Activated naive CD8-positive, alpha-beta T cell treated with anti-CD3 and anti-CD28 coated beads, Interleukin-2, amount 10 ng/mL, durations not matched to agents 7 days and 5 days (primary cell): ENCODE measurements at regions not wholly inside any gene's neighbourhood (a gene's known extent, or its start where the extent isn't known, plus 50 kb on each side); places are given as distances from the start of the nearest gene placed in this dataset.

Experiments used
- ATAC-seq: fragments of 150-1000 bp; cut with Tn5 transposase; one replicate; pipeline ENCODE4 v1.10.0; 2021; ENCODE audit warnings: low read depth, moderate library complexity
- POLR2A ChIA-PET: fragments of 350-600 bp; sonication (Branson Sonifier 250); formaldehyde crosslinking; loops from one replicate; lab custom pipeline; 2021; ENCODE audit warnings: antibody characterized with exemption; lab: Charles Lee
- DNase-seq: peaks from one replicate; pipeline ENCODE4 v3.0.0; 2021
- H3K27ac Mint-ChIP-seq: one replicate; pipeline ENCODE4 v1.8.0; 2022; ENCODE audit warnings: mild to moderate bottlenecking, mixed read lengths
- H3K27me3 Mint-ChIP-seq: one replicate; pipeline ENCODE4 v1.8.0; 2022; ENCODE audit warnings: mild to moderate bottlenecking, moderate library complexity, mixed read lengths
- H3K36me3 Mint-ChIP-seq: one replicate; pipeline ENCODE4 v1.8.0; 2021; ENCODE audit warnings: mild to moderate bottlenecking, mixed read lengths
- H3K4me1 Mint-ChIP-seq: one replicate; pipeline ENCODE4 v1.8.0; 2021; ENCODE audit warnings: mixed read lengths
- H3K4me3 Mint-ChIP-seq: one replicate; pipeline ENCODE4 v1.8.0; 2022; ENCODE audit warnings: mild to moderate bottlenecking, moderate library complexity, mixed read lengths
- H3K9me3 Mint-ChIP-seq: one replicate; pipeline ENCODE4 v1.8.0; 2021; ENCODE audit warnings: mixed read lengths

DNA sequence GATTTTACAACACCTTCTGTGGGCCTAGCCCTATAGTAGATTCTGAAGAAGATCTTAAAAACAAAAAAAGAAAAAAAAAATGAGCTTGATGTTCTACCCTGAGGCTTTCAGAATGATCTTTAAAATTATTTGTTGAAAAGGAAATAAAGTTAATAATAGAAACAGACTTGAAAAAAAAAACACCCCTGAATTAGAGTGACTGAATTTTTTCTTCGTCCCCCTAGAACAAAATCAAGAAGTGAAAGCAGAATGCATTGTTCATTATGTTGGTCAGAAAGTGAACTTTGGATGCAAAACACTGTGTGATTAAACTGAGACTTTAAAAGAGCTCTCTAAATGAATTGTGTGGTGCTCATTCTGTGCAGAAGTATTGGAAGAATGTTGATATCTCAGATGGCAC lies 1384.4 kb upstream of the PIK3C3 start:
- Mint-ChIP-seq H3K27me3 (no peaks in the 10 kb centered on the region), H3K36me3 (no peaks in the 10 kb centered on the region), H3K4me1 (no peaks in the 10 kb centered on the region), H3K4me3 (no peak overlapping the region), H3K9me3 (no peaks in the 10 kb centered on the region), H3K27ac (no peak overlapping the region)
- no peak for DNase-seq
- no peak for ATAC-seq
- POLR2A ChIA-PET, result no interaction called here

DNA sequence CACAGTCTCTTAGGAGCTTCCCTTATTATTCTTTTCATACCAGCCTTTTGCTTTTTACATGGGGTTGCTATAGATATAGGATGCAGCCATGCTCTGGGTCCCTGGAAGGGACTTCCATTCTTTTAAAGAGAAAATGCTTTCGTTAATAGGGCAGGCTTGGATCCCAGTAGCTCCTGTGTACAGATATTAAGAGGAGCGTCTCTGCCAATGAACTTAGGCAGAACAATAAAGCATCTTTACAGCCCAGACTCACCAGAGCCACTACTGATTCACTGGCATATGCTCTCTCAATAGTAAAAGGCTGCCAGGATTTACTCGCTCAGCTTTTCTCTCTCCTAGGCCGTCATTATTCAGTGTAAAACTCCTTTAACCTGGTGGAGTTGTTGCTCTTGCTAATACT lies 1385.4 kb upstream of the PIK3C3 start:
- Mint-ChIP-seq H3K4me1 (no peaks in the 10 kb centered on the region), H3K27ac (no peak overlapping the region), H3K36me3 (no peaks in the 10 kb centered on the region), H3K4me3 (no peak overlapping the region), H3K9me3 (no peaks in the 10 kb centered on the region), H3K27me3 (no peaks in the 10 kb centered on the region)
- ATAC-seq, result no peak
- POLR2A ChIA-PET, result no interaction called here
- no peak for DNase-seq

DNA sequence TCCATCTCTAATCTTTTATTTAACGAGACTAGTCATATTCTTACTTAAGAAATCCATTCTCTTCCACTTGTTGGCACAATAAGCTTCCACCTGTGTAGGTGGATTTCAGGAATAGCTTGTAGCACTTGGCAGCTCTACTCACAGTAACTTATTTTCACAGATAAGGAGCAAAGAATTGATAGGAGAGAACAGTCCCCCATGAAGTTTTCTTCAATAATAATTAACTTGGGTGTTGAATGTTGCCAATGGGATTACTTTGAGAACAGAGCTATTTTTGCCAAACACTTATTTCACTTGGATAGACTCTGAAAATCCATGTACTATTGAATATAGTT lies 1388.6 kb upstream of the PIK3C3 start:
- no peaks in the 10 kb centered on the region for H3K36me3 Mint-ChIP-seq
- H3K9me3 Mint-ChIP-seq, result no peaks in the 10 kb centered on the region
- no peaks in the 10 kb centered on the region for H3K4me1 Mint-ChIP-seq
- ATAC-seq (no peak), DNase-seq (no peak)
- POLR2A ChIA-PET, result no interaction called here
- H3K27me3 Mint-ChIP-seq, result no peaks in the 10 kb centered on the region
- H3K4me3 Mint-ChIP-seq, result no peak overlapping the region
- H3K27ac Mint-ChIP-seq, result no peak overlapping the region

DNA sequence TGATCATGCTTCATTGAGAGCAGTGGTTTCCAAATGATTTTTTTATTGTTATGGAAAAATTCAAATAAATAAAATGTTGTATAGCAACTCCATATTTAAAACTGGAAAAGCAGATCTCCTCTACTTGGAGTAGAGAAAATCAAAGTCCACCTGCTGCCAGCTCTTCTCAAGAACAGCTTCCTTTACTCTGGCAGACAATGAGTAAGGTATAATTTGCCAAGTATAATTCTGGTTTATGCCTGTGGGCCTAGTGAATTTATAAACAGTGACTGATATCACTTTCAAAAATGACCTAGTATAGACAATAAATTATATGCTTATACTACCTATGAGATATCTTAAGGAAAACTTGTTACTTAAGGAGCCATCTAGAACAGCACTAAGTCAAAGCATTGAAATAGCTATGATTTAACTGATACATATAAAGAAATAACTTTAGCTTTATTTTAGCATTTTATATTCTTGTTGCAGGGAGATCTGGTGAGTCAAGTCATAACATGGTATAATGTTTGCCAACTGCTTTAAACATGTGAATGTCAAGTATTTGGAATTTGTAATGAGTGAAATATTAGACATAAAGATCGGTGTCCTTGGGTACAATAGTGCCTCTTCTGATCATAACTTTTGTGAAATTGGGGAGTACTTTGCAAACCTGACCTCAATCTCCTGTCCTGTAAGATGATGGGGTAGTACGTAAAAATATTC lies 1389.1 kb upstream of the PIK3C3 start:
- H3K27ac Mint-ChIP-seq, result no peak overlapping the region
- H3K9me3 Mint-ChIP-seq, result no peaks in the 10 kb centered on the region
- POLR2A ChIA-PET, result no interaction called here
- H3K4me3 Mint-ChIP-seq, result no peak overlapping the region
- H3K4me1 Mint-ChIP-seq, result no peaks in the 10 kb centered on the region
- H3K36me3 Mint-ChIP-seq, result no peaks in the 10 kb centered on the region
- ATAC-seq, result no peak
- H3K27me3 Mint-ChIP-seq, result no peaks in the 10 kb centered on the region
- DNase-seq, result no peak

DNA sequence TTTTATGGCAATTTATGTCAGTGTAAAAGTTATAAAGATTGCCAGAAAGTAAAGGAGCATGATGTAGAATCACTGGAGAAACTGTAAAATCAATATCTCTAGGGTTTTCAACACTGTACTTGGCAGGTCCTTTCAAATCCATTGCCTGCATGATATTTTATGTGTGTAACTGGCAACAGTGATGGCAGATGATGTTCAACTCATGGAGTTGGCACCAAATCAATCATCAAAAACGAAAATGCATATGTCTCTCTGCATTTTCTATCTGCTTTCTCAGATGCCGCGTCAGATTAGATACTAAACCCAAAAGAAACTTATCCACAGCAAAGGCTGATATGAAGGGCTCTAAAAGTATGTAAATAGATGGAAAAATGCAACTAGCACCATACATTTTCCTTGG lies 1395.5 kb upstream of the PIK3C3 start:
- no peaks in the 10 kb centered on the region for H3K9me3 Mint-ChIP-seq
- no peak for DNase-seq
- no peak for ATAC-seq
- H3K27ac Mint-ChIP-seq, result no peak overlapping the region
- H3K4me1 Mint-ChIP-seq, result no peaks in the 10 kb centered on the region
- POLR2A ChIA-PET, result no interaction called here
- no peak overlapping the region for H3K4me3 Mint-ChIP-seq
- no peaks in the 10 kb centered on the region for H3K27me3 Mint-ChIP-seq
- no peaks in the 10 kb centered on the region for H3K36me3 Mint-ChIP-seq

DNA sequence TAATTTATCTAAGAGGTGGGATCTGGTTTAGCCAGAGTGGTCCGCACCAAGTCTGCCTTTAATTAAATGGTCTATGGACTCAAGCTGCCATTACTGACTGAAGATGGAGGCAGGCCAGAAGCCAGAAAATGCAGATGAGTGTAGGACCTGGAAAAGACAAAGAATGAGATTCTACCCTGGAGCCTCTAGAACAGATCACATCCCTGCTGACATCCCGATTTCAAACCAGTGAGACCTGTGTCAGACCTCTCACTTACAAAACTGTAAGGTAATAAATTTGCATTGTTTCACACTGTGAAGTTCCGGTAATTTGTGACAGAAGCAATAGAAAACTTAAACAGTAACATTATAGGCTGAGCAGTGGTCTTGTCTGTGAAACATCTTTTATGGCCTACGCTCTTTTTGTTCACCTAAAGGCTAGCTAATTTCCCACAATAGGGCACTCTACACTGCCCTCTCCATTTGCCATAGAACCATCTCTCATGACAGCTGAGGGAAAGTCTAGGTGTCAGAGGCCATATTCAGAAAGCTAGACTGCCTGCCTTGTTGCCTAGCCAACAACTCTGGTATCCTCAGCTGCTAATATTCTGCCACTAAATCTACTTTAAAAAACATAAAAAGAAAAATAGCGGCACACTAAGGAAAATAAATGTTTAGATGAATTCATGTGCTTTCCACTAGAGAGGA lies 1396.2 kb upstream of the PIK3C3 start:
- no peaks in the 10 kb centered on the region for H3K36me3 Mint-ChIP-seq
- no peak overlapping the region for H3K4me3 Mint-ChIP-seq
- no peak overlapping the region for H3K27ac Mint-ChIP-seq
- no peak for ATAC-seq
- no peak for DNase-seq
- H3K4me1 Mint-ChIP-seq, result no peaks in the 10 kb centered on the region
- POLR2A ChIA-PET, result no interaction called here
- H3K9me3 Mint-ChIP-seq, result no peaks in the 10 kb centered on the region
- no peaks in the 10 kb centered on the region for H3K27me3 Mint-ChIP-seq

DNA sequence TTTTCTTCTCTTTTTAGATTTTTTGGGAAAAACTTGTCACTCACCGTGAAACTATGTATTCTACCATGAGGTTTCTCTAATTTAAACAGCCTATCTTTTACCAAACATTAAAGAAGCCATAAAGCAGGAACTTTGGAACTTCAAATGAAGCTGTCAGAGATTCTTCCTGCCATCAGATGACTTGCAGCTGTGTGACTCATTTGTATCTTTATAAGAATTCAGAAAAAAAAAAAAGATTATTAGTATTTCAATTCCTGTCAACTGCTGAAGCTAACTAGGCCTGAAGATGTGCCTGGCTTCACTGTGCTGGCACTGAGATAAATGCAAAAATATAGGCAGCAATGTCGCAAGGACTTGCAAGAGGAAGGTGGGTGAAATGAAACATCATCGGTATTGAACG lies 1399.1 kb upstream of the PIK3C3 start:
- Mint-ChIP-seq H3K36me3 (no peaks in the 10 kb centered on the region), H3K9me3 (peaks cover 1% of the 10 kb centered on the region), H3K4me1 (no peaks in the 10 kb centered on the region), H3K4me3 (no peak overlapping the region), H3K27me3 (no peaks in the 10 kb centered on the region), H3K27ac (no peak overlapping the region)
- ATAC-seq, result no peak
- POLR2A ChIA-PET, result no interaction called here
- DNase-seq, result no peak

DNA sequence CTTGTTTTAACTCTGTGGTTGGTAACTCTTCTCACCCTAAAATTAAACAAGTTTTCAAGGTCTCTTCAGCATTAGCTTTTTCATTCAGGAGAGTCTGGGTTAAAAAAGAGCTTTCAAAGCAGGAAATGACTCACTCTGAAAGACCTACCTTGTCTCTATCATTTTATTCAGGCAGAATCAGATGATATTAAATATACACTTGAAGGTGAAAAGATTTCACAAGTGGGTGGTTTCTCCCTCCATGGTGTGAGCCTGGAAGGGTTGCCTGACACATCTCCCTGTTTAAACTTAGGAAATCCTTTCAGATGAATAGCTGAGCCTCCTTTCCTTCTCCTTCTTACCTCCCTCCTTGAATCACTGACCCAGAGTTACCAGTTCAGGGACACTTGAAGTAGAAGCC lies 1402.0 kb upstream of the PIK3C3 start:
- POLR2A ChIA-PET, result no interaction called here
- no peaks in the 10 kb centered on the region for H3K36me3 Mint-ChIP-seq
- no peak overlapping the region for H3K4me3 Mint-ChIP-seq
- DNase-seq, result no peak
- H3K27ac Mint-ChIP-seq, result no peak overlapping the region
- H3K9me3 Mint-ChIP-seq, result peaks cover 1% of the 10 kb centered on the region
- ATAC-seq, result no peak
- H3K4me1 Mint-ChIP-seq, result no peaks in the 10 kb centered on the region
- no peaks in the 10 kb centered on the region for H3K27me3 Mint-ChIP-seq

DNA sequence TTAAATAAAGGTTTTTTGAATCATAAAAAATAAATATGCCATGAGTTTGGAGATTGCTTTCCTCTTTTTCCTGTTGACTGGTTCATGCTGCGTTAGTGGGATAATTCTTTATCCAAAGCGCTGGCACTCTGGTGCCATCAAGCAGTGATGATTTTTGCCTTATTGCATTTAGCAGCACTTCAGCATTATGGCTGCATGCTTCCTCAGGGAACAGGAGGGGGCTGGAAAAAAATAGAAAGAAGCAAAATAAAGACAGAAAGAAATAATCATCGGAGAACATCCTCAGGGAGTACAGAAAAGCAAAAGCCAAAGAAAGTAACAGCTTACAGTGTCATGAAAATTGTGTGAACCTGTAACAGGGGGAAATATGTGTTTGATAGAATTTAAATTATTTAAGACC lies 1408.2 kb upstream of the PIK3C3 start:
- POLR2A ChIA-PET, result no interaction called here
- Mint-ChIP-seq H3K4me1 (no peaks in the 10 kb centered on the region), H3K4me3 (no peak overlapping the region)

DNA sequence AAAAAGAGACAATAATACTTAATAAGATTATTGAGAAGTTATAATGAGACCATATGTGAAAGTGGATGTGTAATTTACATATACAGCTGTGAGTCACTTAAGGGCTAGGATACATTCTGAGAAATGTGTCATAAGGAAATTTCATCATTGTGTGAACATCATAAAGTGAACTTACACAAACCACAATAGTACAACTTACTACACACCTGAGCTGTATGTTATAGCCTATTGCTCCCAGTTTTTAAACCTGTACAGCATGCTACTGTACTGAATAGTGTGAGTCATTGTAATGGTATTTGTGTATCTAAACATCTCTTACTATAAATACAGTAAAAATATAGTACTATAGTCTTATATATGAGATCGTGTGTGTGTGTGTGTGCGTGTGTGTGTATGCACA lies 1420.3 kb upstream of the PIK3C3 start:
- Mint-ChIP-seq H3K36me3 (no peaks in the 10 kb centered on the region), H3K27me3 (no peaks in the 10 kb centered on the region), H3K4me3 (no peak overlapping the region), H3K9me3 (no peaks in the 10 kb centered on the region), H3K27ac (no peak overlapping the region), H3K4me1 (no peaks in the 10 kb centered on the region)
- no peak for DNase-seq
- no peak for ATAC-seq
- POLR2A ChIA-PET, result no interaction called here

More for the DNA sequence above, 1408.2 kb upstream of the PIK3C3 start:
- no peaks in the 10 kb centered on the region for H3K36me3 Mint-ChIP-seq
- H3K27me3 Mint-ChIP-seq, result no peaks in the 10 kb centered on the region
- H3K9me3 Mint-ChIP-seq, result peaks cover 1% of the 10 kb centered on the region
- ATAC-seq (no peak), DNase-seq (no peak)
- no peak overlapping the region for H3K27ac Mint-ChIP-seq

DNA sequence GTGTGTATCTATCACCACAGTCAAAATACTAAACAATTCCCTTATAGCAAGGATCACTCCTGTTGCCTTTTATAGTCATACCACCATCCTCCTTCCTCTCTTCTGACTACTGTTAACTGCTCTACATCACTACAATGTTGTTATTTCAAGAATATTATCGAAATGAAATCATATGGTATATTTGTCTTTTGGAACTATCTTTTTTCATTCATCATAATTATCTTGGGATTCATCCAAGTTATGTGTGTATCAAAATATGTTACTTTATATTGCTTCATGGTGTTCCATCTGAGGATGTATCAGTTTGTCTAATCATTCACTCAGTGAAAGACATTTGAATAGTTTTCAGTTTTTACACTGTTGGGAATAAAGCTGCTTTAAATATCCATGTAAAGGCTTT lies 1423.0 kb upstream of the PIK3C3 start:
- Mint-ChIP-seq H3K36me3 (no peaks in the 10 kb centered on the region), H3K9me3 (no peaks in the 10 kb centered on the region), H3K4me1 (no peaks in the 10 kb centered on the region), H3K4me3 (no peak overlapping the region), H3K27me3 (no peaks in the 10 kb centered on the region), H3K27ac (no peak overlapping the region)
- POLR2A ChIA-PET, result no interaction called here
- DNase-seq (no peak), ATAC-seq (no peak)

DNA sequence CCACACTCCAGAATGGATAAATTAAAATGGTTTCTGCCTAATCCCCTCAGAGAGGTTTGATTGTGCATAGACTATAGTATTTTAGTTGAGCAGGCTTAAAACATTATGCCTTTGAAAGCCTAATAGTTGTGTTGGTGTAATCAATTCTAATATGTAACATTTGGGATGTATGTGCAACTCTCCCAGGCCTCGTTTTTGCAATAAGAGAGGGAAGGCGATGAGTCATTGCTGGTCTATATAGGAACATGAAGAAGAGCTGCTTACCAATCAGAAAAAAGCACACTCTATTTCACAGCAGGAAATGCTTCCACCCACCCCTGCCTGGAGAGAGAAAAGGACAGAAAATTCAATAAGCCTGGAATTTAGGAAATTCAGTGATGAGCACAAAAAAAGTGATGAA lies 1424.0 kb upstream of the PIK3C3 start:
- Mint-ChIP-seq H3K27ac (no peak overlapping the region), H3K4me1 (no peaks in the 10 kb centered on the region), H3K36me3 (no peaks in the 10 kb centered on the region), H3K27me3 (no peaks in the 10 kb centered on the region), H3K4me3 (no peak overlapping the region), H3K9me3 (no peaks in the 10 kb centered on the region)
- DNase-seq (no peak), ATAC-seq (no peak)
- POLR2A ChIA-PET, result no interaction called here

DNA sequence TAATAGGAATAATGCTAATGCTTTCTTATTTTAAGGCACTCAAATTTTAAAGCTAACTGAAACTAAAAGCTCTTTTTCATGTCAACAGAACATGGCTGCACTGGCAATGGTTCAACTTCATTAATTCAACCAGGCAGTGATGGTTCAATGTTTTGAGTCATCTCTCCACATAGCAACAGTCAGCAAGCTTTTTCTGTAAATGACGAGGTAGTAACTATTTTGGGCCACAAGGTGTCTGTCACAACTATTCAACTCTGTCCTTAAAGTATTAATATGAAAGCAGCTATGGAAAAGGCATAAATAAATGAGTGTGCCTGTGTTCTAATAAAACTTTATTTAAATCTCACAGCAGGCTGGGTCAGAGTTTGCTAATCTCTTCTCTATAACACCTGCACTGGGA lies 1425.6 kb upstream of the PIK3C3 start:
- Mint-ChIP-seq H3K36me3 (no peaks in the 10 kb centered on the region), H3K9me3 (no peaks in the 10 kb centered on the region), H3K27me3 (no peaks in the 10 kb centered on the region), H3K27ac (no peak overlapping the region), H3K4me1 (no peaks in the 10 kb centered on the region), H3K4me3 (no peak overlapping the region)
- ATAC-seq (no peak), DNase-seq (no peak)
- POLR2A ChIA-PET, result no interaction called here

DNA sequence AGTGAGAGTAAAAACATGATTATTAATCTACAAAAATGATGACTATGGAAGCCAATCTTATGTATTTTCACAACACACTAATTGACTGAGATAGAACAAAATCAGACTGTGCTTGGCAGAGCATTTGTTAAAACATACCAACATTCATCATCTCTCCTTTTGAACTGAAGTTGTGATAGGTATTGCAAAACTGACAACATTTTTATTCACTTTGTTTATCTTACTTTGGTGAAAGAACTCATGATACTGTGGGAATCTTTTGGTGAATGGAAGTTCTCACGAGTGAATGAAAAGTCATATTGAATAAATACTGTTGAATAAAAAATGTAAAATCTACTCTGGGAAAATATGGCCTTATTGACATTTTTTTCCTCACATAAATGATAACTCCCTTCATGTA lies 1430.2 kb upstream of the PIK3C3 start:
- no peaks in the 10 kb centered on the region for H3K27me3 Mint-ChIP-seq
- DNase-seq, result no peak
- no peaks in the 10 kb centered on the region for H3K36me3 Mint-ChIP-seq
- H3K27ac Mint-ChIP-seq, result no peak overlapping the region
- H3K4me3 Mint-ChIP-seq, result no peak overlapping the region
- H3K4me1 Mint-ChIP-seq, result no peaks in the 10 kb centered on the region
- POLR2A ChIA-PET, result no interaction called here
- H3K9me3 Mint-ChIP-seq, result no peaks in the 10 kb centered on the region
- ATAC-seq, result no peak
